ENCODE measurements at regions not wholly inside any gene's neighbourhood (a gene's known extent, or its start where the extent isn't known, plus 50 kb on each side); places are given as distances from the start of the nearest gene placed in this dataset.
"Not testable (repeated sequence)": the region's sequence is repeated elsewhere in the genome, so short reads cannot be mapped to it uniquely, and the experiment has no call there.

GRCh38 chr6:86872810-86873209, 64.5 kb upstream of the HTR1E start:
- not testable (repeated sequence) for DNase-seq (ENCODE audit: low spot score); ATAC-seq (ENCODE audit: insufficient number of reproducible peaks, low FRiP score, low read depth); H3K4me1 ChIP-seq (ENCODE audit: control insufficient read depth in 1 of 2, low read depth in 2 of 2); H3K36me3 ChIP-seq; H3K4me3 ChIP-seq; H3K27me3 ChIP-seq (replicated peaks; ENCODE audit: insufficient read depth); H3K27ac ChIP-seq
- peaks cover 13% of the 10 kb centered on the region for H3K9me3 ChIP-seq

- peaks cover 13% of the 10 kb centered on the region for H3K9me3 ChIP-seq
- H3K4me3 ChIP-seq, result no peak overlapping the region
- no peak for TF ChIP-seq CTCF (IDR thresholded peaks at IDR 0.05)
- ATAC-seq (ENCODE audit: insufficient number of reproducible peaks, low FRiP score, low read depth) (no peak), DNase-seq (ENCODE audit: low spot score) (no peak)
- no peak overlapping the region for H3K27ac ChIP-seq
- H3K4me1 ChIP-seq (ENCODE audit: control insufficient read depth in 1 of 2, low read depth in 2 of 2), result no peaks in the 10 kb centered on the region
- H3K27me3 ChIP-seq (replicated peaks; ENCODE audit: insufficient read depth), result no peaks in the 10 kb centered on the region
- H3K36me3 ChIP-seq, result no peaks in the 10 kb centered on the region
Measured at GRCh38 chr6:86871681-86872080, 65.6 kb upstream of the HTR1E start.

DNA sequence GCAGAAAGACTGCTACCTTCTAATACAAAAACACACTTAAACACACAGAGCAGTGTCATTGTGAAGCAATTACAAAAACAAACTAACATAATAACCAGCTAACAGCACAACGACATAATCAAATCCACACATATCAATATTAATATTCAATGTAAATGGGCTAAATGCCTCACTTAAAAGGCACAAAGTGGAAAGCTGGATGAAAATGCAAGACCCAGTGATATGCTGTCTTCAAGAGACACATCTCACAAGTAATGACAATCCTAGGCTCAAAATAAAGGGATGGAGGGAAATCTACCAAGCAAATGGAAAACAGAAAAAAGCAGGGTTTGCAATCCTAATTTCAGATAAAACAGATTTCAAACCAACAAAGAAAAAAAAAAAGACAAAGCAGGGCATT, 67.8 kb upstream of the HTR1E start:
- Histone ChIP-seq H3K27ac (no peak overlapping the region), H3K9me3 (peaks cover 13% of the 10 kb centered on the region), H3K36me3 (no peaks in the 10 kb centered on the region), H3K27me3 (replicated peaks; ENCODE audit: insufficient read depth) (no peaks in the 10 kb centered on the region), H3K4me3 (no peak overlapping the region), H3K4me1 (ENCODE audit: control insufficient read depth in 1 of 2, low read depth in 2 of 2) (no peaks in the 10 kb centered on the region)
- DNase-seq (ENCODE audit: low spot score) (no peak), ATAC-seq (ENCODE audit: insufficient number of reproducible peaks, low FRiP score, low read depth) (no peak)
- TF ChIP-seq CTCF (IDR thresholded peaks at IDR 0.05), result no peak

DNA sequence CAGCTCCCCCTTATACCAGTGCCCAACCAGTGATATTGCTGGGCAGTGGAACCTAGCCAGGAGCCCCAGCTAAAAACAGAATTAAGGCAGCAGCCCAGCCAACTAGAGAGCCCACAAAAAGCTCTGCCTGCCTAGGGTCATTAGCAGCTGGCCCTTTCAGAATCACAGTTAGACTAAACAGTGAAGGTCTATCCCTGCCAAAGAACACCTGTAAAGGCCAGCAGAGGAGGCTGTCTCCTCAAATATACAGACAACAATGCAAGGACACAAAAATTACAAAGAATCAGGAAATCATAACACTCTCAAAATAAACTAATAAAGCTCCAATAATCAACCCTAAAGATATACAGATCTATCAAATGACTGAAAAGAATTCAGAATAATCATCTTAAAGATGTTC, 77.8 kb upstream of the HTR1E start:
- H3K27ac ChIP-seq, result no peak overlapping the region
- no peaks in the 10 kb centered on the region for H3K27me3 ChIP-seq (replicated peaks; ENCODE audit: insufficient read depth)
- ATAC-seq (ENCODE audit: insufficient number of reproducible peaks, low FRiP score, low read depth), result no peak
- no peak for DNase-seq (ENCODE audit: low spot score)
- TF ChIP-seq CTCF (IDR thresholded peaks at IDR 0.05), result no peak
- H3K9me3 ChIP-seq, result no peaks in the 10 kb centered on the region
- no peaks in the 10 kb centered on the region for H3K4me1 ChIP-seq (ENCODE audit: control insufficient read depth in 1 of 2, low read depth in 2 of 2)
- no peak overlapping the region for H3K4me3 ChIP-seq
- no peaks in the 10 kb centered on the region for H3K36me3 ChIP-seq

GRCh38 chr6:86858970-86859369, 78.4 kb upstream of the HTR1E start:
- H3K36me3 ChIP-seq, result no peaks in the 10 kb centered on the region
- TF ChIP-seq CTCF (IDR thresholded peaks at IDR 0.05), result no peak
- DNase-seq (ENCODE audit: low spot score) (no peak), ATAC-seq (ENCODE audit: insufficient number of reproducible peaks, low FRiP score, low read depth) (no peak)
- no peaks in the 10 kb centered on the region for H3K4me1 ChIP-seq (ENCODE audit: control insufficient read depth in 1 of 2, low read depth in 2 of 2)
- H3K4me3 ChIP-seq, result no peak overlapping the region
- no peaks in the 10 kb centered on the region for H3K27me3 ChIP-seq (replicated peaks; ENCODE audit: insufficient read depth)
- no peaks in the 10 kb centered on the region for H3K9me3 ChIP-seq
- no peak overlapping the region for H3K27ac ChIP-seq

- Histone ChIP-seq H3K27me3 (replicated peaks; ENCODE audit: insufficient read depth) (no peaks in the 10 kb centered on the region), H3K9me3 (no peaks in the 10 kb centered on the region), H3K4me1 (ENCODE audit: control insufficient read depth in 1 of 2, low read depth in 2 of 2) (no peaks in the 10 kb centered on the region), H3K27ac (no peak overlapping the region), H3K36me3 (no peaks in the 10 kb centered on the region), H3K4me3 (no peak overlapping the region)
- DNase-seq (ENCODE audit: low spot score) (no peak), ATAC-seq (ENCODE audit: insufficient number of reproducible peaks, low FRiP score, low read depth) (no peak)
- TF ChIP-seq CTCF (IDR thresholded peaks at IDR 0.05), result no peak
Measured at GRCh38 chr6:86857783-86858182, 79.5 kb upstream of the HTR1E start.

Measured in thoracic aorta (tissue), 2 donors.